ENCODE measurements at regions not wholly inside any gene's neighbourhood (a gene's known extent, or its start where the extent isn't known, plus 50 kb on each side); places are given as distances from the start of the nearest gene placed in this dataset.

GRCh38 chr13:80250213-80250810 lies 90.6 kb downstream of the SPRY2 start:
- no peak for TF ChIP-seq EZH2 (IDR thresholded peaks at IDR 0.05; ENCODE audit: low read length)
- TF ChIP-seq, protein P1, sequence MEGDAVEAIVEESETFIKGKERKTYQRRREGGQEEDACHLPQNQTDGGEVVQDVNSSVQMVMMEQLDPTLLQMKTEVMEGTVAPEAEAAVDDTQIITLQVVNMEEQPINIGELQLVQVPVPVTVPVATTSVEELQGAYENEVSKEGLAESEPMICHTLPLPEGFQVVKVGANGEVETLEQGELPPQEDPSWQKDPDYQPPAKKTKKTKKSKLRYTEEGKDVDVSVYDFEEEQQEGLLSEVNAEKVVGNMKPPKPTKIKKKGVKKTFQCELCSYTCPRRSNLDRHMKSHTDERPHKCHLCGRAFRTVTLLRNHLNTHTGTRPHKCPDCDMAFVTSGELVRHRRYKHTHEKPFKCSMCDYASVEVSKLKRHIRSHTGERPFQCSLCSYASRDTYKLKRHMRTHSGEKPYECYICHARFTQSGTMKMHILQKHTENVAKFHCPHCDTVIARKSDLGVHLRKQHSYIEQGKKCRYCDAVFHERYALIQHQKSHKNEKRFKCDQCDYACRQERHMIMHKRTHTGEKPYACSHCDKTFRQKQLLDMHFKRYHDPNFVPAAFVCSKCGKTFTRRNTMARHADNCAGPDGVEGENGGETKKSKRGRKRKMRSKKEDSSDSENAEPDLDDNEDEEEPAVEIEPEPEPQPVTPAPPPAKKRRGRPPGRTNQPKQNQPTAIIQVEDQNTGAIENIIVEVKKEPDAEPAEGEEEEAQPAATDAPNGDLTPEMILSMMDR (optimal IDR thresholded peaks at IDR 0.05 in 1 of 3, IDR thresholded peaks at IDR 0.05 in 1 of 3, conservative IDR thresholded peaks at IDR 0.05 in 1 of 3; ENCODE audit: extremely low read depth in 1 of 3, insufficient read depth in 2 of 3, low read length in 3 of 3) = no peak
- dilution Hi-C loops (cut with MboI; ENCODE audit: extremely low pct_ligation_motif_present, low sequenced_read_pairs) = no loop called here
- Histone ChIP-seq H3K9me3 (ENCODE audit: control insufficient read depth, low read depth, low read length) (no peaks in the 10 kb centered on the region), H3K27ac (ENCODE audit: control insufficient read depth, insufficient read depth, low read length) (no peak overlapping the region), H3K4me2 (ENCODE audit: control insufficient read depth, extremely low read depth, insufficient read depth, low read depth, low read length) (no peak overlapping the region), H4K20me1 (ENCODE audit: control insufficient read depth, extremely low read depth, insufficient read depth, low read length) (no peaks in the 10 kb centered on the region), H3K79me2 (ENCODE audit: control insufficient read depth, insufficient read depth, low read length) (no peaks in the 10 kb centered on the region), H3K4me3 (ENCODE audit: control insufficient read depth in 2 of 3, extremely low read depth in 1 of 3, insufficient read depth in 2 of 3, low read depth in 1 of 3, low read length in 3 of 3) (no peak overlapping the region), H3K9ac (ENCODE audit: control insufficient read depth, extremely low read depth, insufficient read depth, low read length) (no peak overlapping the region), H2AFZ (ENCODE audit: control insufficient read depth, low read length) (no peak overlapping the region), H3K27me3 (ENCODE audit: control insufficient read depth, extremely low read depth, insufficient read depth, low read length) (no peaks in the 10 kb centered on the region), H3K36me3 (ENCODE audit: control insufficient read depth in 2 of 2, extremely low read depth in 1 of 2, insufficient read depth in 2 of 2, low read length in 2 of 2) (no peaks in the 10 kb centered on the region), H3K9me1 (ENCODE audit: control insufficient read depth, extremely low read depth, insufficient read depth, low read length) (no peaks in the 10 kb centered on the region), H3K4me1 (ENCODE audit: control insufficient read depth, extremely low read depth, insufficient read depth, low read length) (no peaks in the 10 kb centered on the region)
- DNase-seq (ENCODE audit: low read depth, low spot score) = no peak
- FAIRE-seq = no peak

DNA sequence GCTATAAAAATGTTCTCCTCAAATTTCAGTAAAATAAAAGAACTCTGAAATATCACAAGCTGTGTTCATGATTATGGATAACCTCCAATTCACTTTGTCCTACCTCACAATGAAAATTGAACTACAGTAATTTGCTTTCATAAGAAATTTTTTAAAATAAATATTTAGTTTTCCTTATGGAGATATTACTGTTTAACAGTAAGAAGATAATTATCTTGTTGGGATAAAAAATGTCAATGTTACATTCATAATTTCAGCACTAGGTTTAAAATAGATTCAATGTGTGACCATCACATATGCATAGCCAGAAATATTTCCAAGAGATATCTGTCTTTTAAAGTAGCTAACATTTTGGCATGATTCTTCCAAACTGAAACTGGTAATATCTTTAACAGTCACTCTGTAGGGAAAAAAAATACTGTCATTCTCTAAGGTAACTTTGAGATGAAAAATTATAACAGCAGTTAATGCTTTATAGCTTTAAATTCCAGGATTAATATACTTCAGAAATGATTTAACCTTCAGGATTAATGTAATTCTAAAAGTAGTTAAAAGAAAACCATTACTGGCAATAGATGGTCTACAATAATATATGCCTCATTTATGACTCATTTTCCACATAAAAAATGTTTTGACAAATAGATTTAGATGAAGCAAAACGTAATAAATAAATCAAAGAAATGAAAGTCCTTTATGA lies 91.3 kb downstream of the SPRY2 start:
- Histone ChIP-seq H3K27ac (ENCODE audit: control insufficient read depth, insufficient read depth, low read length) (no peak overlapping the region), H3K4me2 (ENCODE audit: control insufficient read depth, extremely low read depth, insufficient read depth, low read depth, low read length) (no peak overlapping the region), H3K4me1 (ENCODE audit: control insufficient read depth, extremely low read depth, insufficient read depth, low read length) (no peaks in the 10 kb centered on the region), H3K27me3 (ENCODE audit: control insufficient read depth, extremely low read depth, insufficient read depth, low read length) (no peaks in the 10 kb centered on the region), H3K9me3 (ENCODE audit: control insufficient read depth, low read depth, low read length) (no peaks in the 10 kb centered on the region), H2AFZ (ENCODE audit: control insufficient read depth, low read length) (no peak overlapping the region), H4K20me1 (ENCODE audit: control insufficient read depth, extremely low read depth, insufficient read depth, low read length) (no peaks in the 10 kb centered on the region), H3K79me2 (ENCODE audit: control insufficient read depth, insufficient read depth, low read length) (no peaks in the 10 kb centered on the region), H3K36me3 (ENCODE audit: control insufficient read depth in 2 of 2, extremely low read depth in 1 of 2, insufficient read depth in 2 of 2, low read length in 2 of 2) (no peaks in the 10 kb centered on the region), H3K4me3 (ENCODE audit: control insufficient read depth in 2 of 3, extremely low read depth in 1 of 3, insufficient read depth in 2 of 3, low read depth in 1 of 3, low read length in 3 of 3) (no peak overlapping the region), H3K9ac (ENCODE audit: control insufficient read depth, extremely low read depth, insufficient read depth, low read length) (no peak overlapping the region), H3K9me1 (ENCODE audit: control insufficient read depth, extremely low read depth, insufficient read depth, low read length) (no peaks in the 10 kb centered on the region)
- FAIRE-seq (no peak), DNase-seq (ENCODE audit: low read depth, low spot score) (no peak)
- dilution Hi-C loops (cut with MboI; ENCODE audit: extremely low pct_ligation_motif_present, low sequenced_read_pairs) = no loop called here
- TF ChIP-seq, protein P1 (optimal IDR thresholded peaks at IDR 0.05 in 1 of 3, IDR thresholded peaks at IDR 0.05 in 1 of 3, conservative IDR thresholded peaks at IDR 0.05 in 1 of 3; ENCODE audit: extremely low read depth in 1 of 3, insufficient read depth in 2 of 3, low read length in 3 of 3) = no peak
- no peak for TF ChIP-seq EZH2 (IDR thresholded peaks at IDR 0.05; ENCODE audit: low read length)

Data from keratinocyte (primary cell).